ENCODE measurements at regions not wholly inside any gene's neighbourhood (a gene's known extent, or its start where the extent isn't known, plus 50 kb on each side); places are given as distances from the start of the nearest gene placed in this dataset.

- TF ChIP-seq NAIF1 (CRISPR knock-in tag; IDR thresholded peaks at IDR 0.05; ENCODE audit: borderline replicate concordance) = no peak
- no peak for TF ChIP-seq ZBTB14 (CRISPR knock-in tag; IDR thresholded peaks at IDR 0.05)
- no peak for TF ChIP-seq RARA (CRISPR knock-in tag; IDR thresholded peaks at IDR 0.05)
- TF ChIP-seq MLLT10 (CRISPR knock-in tag; IDR thresholded peaks at IDR 0.05) = no peak
- TF ChIP-seq CTCF (CRISPR knock-in tag; IDR thresholded peaks at IDR 0.05) = no peak
Measured at GRCh38 chr11:70656252-70656651, 257.9 kb downstream of the CTTN start.
